WTC11 (cell line): ENCODE measurements at regions not wholly inside any gene's neighbourhood (a gene's known extent, or its start where the extent isn't known, plus 50 kb on each side); places are given as distances from the start of the nearest gene placed in this dataset.

Experiments
- ATAC-seq: fragments of 200-7000 bp; cut with Tn5 transposase; 2 replicates; pipeline ENCODE4 v1.10.0; 2021; ENCODE audit warnings: mild to moderate bottlenecking, moderate library complexity
- CTCF ChIA-PET: fragments of 300-600 bp; sonication (Branson Sonifier 250); formaldehyde crosslinking; loops from one replicate; lab custom pipeline; 2021; ENCODE audit warnings: antibody characterized with exemption; lab: Charles Lee
- POLR2A ChIA-PET: fragments of 350-600 bp; sonication (Branson Sonifier 250); formaldehyde crosslinking; loops from one replicate; lab custom pipeline; 2021; ENCODE audit warnings: antibody characterized with exemption; lab: Charles Lee
- DNase-seq: peaks from one replicate; pipeline ENCODE4 v3.0.0; 2021; ENCODE audit warnings: low spot score
- H3K27ac Mint-ChIP-seq: 2 replicates; pipeline ENCODE4 v1.8.0; 2021; ENCODE audit warnings: mixed read lengths
- H3K27me3 Mint-ChIP-seq: 2 replicates; pipeline ENCODE4 v1.8.0; 2021; ENCODE audit warnings: low read depth, mild to moderate bottlenecking, moderate library complexity, mixed read lengths
- H3K36me3 Mint-ChIP-seq: 2 replicates; pipeline ENCODE4 v1.8.0; 2021; ENCODE audit warnings: mixed read lengths
- H3K4me1 Mint-ChIP-seq: 2 replicates; pipeline ENCODE4 v1.8.0; 2022; ENCODE audit warnings: mixed read lengths
- H3K4me3 Mint-ChIP-seq: 2 replicates; pipeline ENCODE4 v1.8.0; 2021; ENCODE audit warnings: mild to moderate bottlenecking, moderate library complexity, mixed read lengths
- H3K9me3 Mint-ChIP-seq: 2 replicates; pipeline ENCODE4 v1.8.0; 2021; ENCODE audit warnings: mixed read lengths
- AFF4 ChIP-seq: sonication (generic); formaldehyde crosslinking; IDR thresholded peaks from 2 replicates; pipeline ENCODE4 v1.8.1; 2023; ENCODE audit warnings: mild to moderate bottlenecking, missing genetic modification reagents, borderline replicate concordance
- CREM ChIP-seq: sonication (generic); formaldehyde crosslinking; IDR thresholded peaks from 2 replicates; pipeline ENCODE4 v1.8.1; 2022; ENCODE audit warnings: mild to moderate bottlenecking, missing genetic modification reagents, moderate library complexity
- ESRRA ChIP-seq: sonication (generic); formaldehyde crosslinking; IDR thresholded peaks from 2 replicates; pipeline ENCODE4 v1.8.1; 2022; ENCODE audit warnings: mild to moderate bottlenecking, missing genetic modification reagents, borderline replicate concordance
- FOXJ3 ChIP-seq: sonication (generic); formaldehyde crosslinking; IDR thresholded peaks from 2 replicates; pipeline ENCODE4 v1.9.0; 2021; ENCODE audit warnings: missing genetic modification reagents, mild to moderate bottlenecking, borderline replicate concordance
- GRHL2 ChIP-seq: fragments of 250-450 bp; sonication (Bioruptor Pico); IDR thresholded peaks from 2 replicates; pipeline ENCODE4 v1.8.0; 2022; ENCODE audit warnings: mild to moderate bottlenecking, moderate library complexity; ENCODE audit not compliant: insufficient replicate concordance, severe bottlenecking
- IRF2 ChIP-seq: sonication (generic); formaldehyde crosslinking; IDR thresholded peaks from 2 replicates; pipeline ENCODE4 v1.8.0; 2022; ENCODE audit warnings: low read depth, missing genetic modification reagents, borderline replicate concordance
- NFE2L1 ChIP-seq: sonication (generic); formaldehyde crosslinking; IDR thresholded peaks from 2 replicates; pipeline ENCODE4 v1.8.1; 2023; ENCODE audit warnings: missing genetic modification reagents
- NR3C1 ChIP-seq: sonication (generic); formaldehyde crosslinking; conservative IDR thresholded peaks from 2 replicates; pipeline ENCODE4 v1.8.1; 2023; ENCODE audit warnings: low read depth, mild to moderate bottlenecking, missing genetic modification reagents
- USF1 ChIP-seq: sonication (generic); formaldehyde crosslinking; IDR thresholded peaks from 2 replicates; pipeline ENCODE4 v1.8.0; 2022; ENCODE audit warnings: mild to moderate bottlenecking, missing genetic modification reagents
- ZBTB43 ChIP-seq: sonication (generic); formaldehyde crosslinking; IDR thresholded peaks from 2 replicates; pipeline ENCODE4 v1.8.1; 2023; ENCODE audit warnings: mild to moderate bottlenecking, missing genetic modification reagents
- ZNF219 ChIP-seq: sonication (generic); formaldehyde crosslinking; IDR thresholded peaks from 2 replicates; pipeline ENCODE4 v1.8.0; 2023; ENCODE audit warnings: missing genetic modification reagents, mild to moderate bottlenecking, borderline replicate concordance
- ZNF232 ChIP-seq: sonication (generic); formaldehyde crosslinking; IDR thresholded peaks from 2 replicates; pipeline ENCODE4 v1.8.0; 2022; ENCODE audit warnings: mild to moderate bottlenecking, missing genetic modification reagents
- ZNF396 ChIP-seq: fragments of 250-450 bp; sonication (Bioruptor Pico); IDR thresholded peaks from 2 replicates; pipeline ENCODE4 v1.8.0; 2021; ENCODE audit warnings: mild to moderate bottlenecking, moderate library complexity, borderline replicate concordance
- ZNF671 ChIP-seq: fragments of 250-450 bp; sonication (Bioruptor Pico); IDR thresholded peaks from 2 replicates; pipeline ENCODE4 v1.8.0; 2021; ENCODE audit warnings: mild to moderate bottlenecking

GRCh38 chr13:37418490-37418889, 180.1 kb downstream of the POSTN start:
- DNase-seq: no peak
- Mint-ChIP-seq H3K9me3 (no peaks in the 10 kb centered on the region), H3K27ac (no peak overlapping the region), H3K4me3 (no peak overlapping the region), H3K27me3 (peaks cover 12% of the 10 kb centered on the region), H3K4me1 (0 out of 2 replicates have a peak, but pooled peaks cover 4% of the 10 kb centered on the region), H3K36me3 (no peaks in the 10 kb centered on the region)
- CTCF ChIA-PET: no interaction called here
- TF ChIP-seq ZNF671 (no peak), NR3C1 (CRISPR knock-in tag) (no peak), AFF4 (CRISPR knock-in tag) (no peak), ZNF219 (no peak), NFE2L1 (CRISPR knock-in tag) (no peak)
- no peak for ATAC-seq
- POLR2A ChIA-PET: no interaction called here

- Mint-ChIP-seq H3K4me3 (no peak overlapping the region), H3K36me3 (no peaks in the 10 kb centered on the region), H3K4me1 (0 out of 2 replicates have a peak, but pooled peaks cover 4% of the 10 kb centered on the region), H3K27me3 (peaks cover 12% of the 10 kb centered on the region), H3K9me3 (no peaks in the 10 kb centered on the region), H3K27ac (no peak overlapping the region)
- CTCF ChIA-PET: no interaction called here
- POLR2A ChIA-PET: no interaction called here
- ATAC-seq (no peak), DNase-seq (no peak)
- TF ChIP-seq CREM (CRISPR knock-in tag) (no peak), ZNF396 (CRISPR knock-in tag) (no peak), ZNF232 (CRISPR knock-in tag) (no peak), IRF2 (no peak)
Measured at GRCh38 chr13:37417060-37417441, 181.5 kb downstream of the POSTN start.

- Mint-ChIP-seq H3K4me1 (0 out of 2 replicates have a peak, but pooled peaks cover 4% of the 10 kb centered on the region), H3K27me3 (peaks cover 12% of the 10 kb centered on the region), H3K4me3 (no peak overlapping the region), H3K27ac (no peak overlapping the region), H3K9me3 (no peaks in the 10 kb centered on the region), H3K36me3 (no peaks in the 10 kb centered on the region)
- ChIA-PET CTCF (no interaction called here), POLR2A (no interaction called here)
- no peak for DNase-seq
- TF ChIP-seq ESRRA (CRISPR knock-in tag) (no peak), FOXJ3 (CRISPR knock-in tag) (no peak), USF1 (CRISPR knock-in tag) (no peak), GRHL2 (CRISPR knock-in tag) (no peak), ZBTB43 (CRISPR knock-in tag) (no peak)
- ATAC-seq: no peak
Measured at GRCh38 chr13:37416291-37417059, 182.1 kb downstream of the POSTN start.
